Dendritic cell treated with granulocyte-macrophage colony-stimulating factor and Interleukin-4, amounts not matched to agents 40 ng/mL and 50 ng/mL, for 4 days (primary cell): ENCODE measurements at regions not wholly inside any gene's neighbourhood (a gene's known extent, or its start where the extent isn't known, plus 50 kb on each side); places are given as distances from the start of the nearest gene placed in this dataset.

Experiments used
- H3K27ac Mint-ChIP-seq: one replicate; pipeline ENCODE4 v1.8.0; 2022; ENCODE audit warnings: mild to moderate bottlenecking, mixed read lengths
- H3K27me3 Mint-ChIP-seq: one replicate; pipeline ENCODE4 v1.8.0; 2022; ENCODE audit warnings: mild to moderate bottlenecking, mixed read lengths
- H3K36me3 Mint-ChIP-seq: one replicate; pipeline ENCODE4 v1.8.0; 2022; ENCODE audit warnings: low read depth, mixed read lengths
- H3K4me1 Mint-ChIP-seq: one replicate; pipeline ENCODE4 v1.8.0; 2022; ENCODE audit warnings: low read depth, mixed read lengths
- H3K4me3 Mint-ChIP-seq: one replicate; pipeline ENCODE4 v1.8.0; 2022; ENCODE audit warnings: mild to moderate bottlenecking, moderate library complexity, mixed read lengths
- H3K9me3 Mint-ChIP-seq: one replicate; pipeline ENCODE4 v1.8.0; 2022; ENCODE audit warnings: mixed read lengths
- intact Hi-C: fragments of 100-400 bp; cut with micrococcal nuclease; formaldehyde crosslinking; loops from one replicate; pipeline ENCODE4 v1.15.0; 2022

- Mint-ChIP-seq H3K9me3 (no peaks in the 10 kb centered on the region), H3K27ac (no peak overlapping the region), H3K27me3 (peaks cover 2% of the 10 kb centered on the region), H3K4me1 (no peaks in the 10 kb centered on the region), H3K36me3 (no peaks in the 10 kb centered on the region), H3K4me3 (no peak overlapping the region)
- intact Hi-C loops: no loop called here
Observed at GRCh38 chr1:14476170-14476955, 122.1 kb upstream of the KAZN start.

DNA sequence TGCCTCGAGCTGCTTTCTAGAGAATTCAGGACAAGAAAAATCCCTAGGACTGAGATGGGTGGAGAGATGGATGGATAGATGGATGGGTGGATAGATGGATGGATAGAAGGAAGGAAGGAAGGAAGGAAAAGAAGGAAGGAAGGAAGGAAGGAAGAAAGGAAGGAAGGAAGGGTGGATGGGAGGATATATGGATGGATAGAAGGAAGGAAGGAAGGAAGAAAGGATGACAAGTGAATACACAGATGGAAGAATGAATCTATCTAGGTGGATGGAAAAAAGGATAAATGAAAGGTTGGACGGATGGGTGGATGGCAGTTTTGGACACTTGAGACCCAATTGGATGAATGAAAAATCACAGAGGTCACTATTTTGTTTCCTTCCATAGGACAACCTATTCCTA, 120.4 kb upstream of the KAZN start:
- H3K4me3 Mint-ChIP-seq: no peak overlapping the region
- no peaks in the 10 kb centered on the region for H3K9me3 Mint-ChIP-seq
- no peaks in the 10 kb centered on the region for H3K4me1 Mint-ChIP-seq
- intact Hi-C loops: no loop called here
- peaks cover 2% of the 10 kb centered on the region for H3K27me3 Mint-ChIP-seq
- H3K27ac Mint-ChIP-seq: no peak overlapping the region
- no peaks in the 10 kb centered on the region for H3K36me3 Mint-ChIP-seq

- Mint-ChIP-seq H3K4me1 (no peaks in the 10 kb centered on the region), H3K4me3 (no peak overlapping the region), H3K36me3 (no peaks in the 10 kb centered on the region), H3K9me3 (no peaks in the 10 kb centered on the region), H3K27me3 (no peaks in the 10 kb centered on the region), H3K27ac (no peak overlapping the region)
- intact Hi-C loops: no loop called here
Observed at GRCh38 chr1:14479865-14480264, 118.6 kb upstream of the KAZN start.

DNA sequence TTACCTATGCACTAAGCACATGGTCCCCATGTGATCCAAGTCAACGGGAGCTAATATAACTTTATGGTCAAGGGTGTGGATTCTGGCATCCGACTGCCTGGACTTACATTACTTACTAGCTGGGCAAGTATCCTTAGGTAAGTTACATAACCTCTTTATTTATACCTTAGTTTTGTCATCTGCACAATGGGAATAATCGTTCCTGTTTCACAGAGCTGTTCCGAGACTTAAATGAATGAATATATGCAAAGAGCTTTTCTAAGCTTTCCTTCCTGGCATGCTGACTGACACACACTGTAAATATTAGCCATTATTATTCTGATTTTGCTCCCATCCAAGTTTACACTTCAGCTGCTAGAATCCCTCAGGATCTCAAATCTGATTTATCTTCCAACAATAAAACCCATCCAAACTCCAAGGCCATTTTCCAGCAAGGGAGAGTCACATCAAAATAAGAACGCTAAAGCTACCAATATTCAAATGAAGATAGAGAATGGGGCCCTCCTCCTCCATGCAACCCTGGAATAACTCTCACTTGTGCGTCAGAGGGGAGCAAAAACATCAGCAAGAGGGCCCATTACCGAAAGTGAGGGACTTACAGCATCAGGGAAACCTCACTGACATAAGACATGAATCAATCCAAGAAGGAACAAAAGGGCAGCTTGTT, 115.6 kb upstream of the KAZN start:
- no peak overlapping the region for H3K4me3 Mint-ChIP-seq
- peaks cover 3% of the 10 kb centered on the region for H3K27me3 Mint-ChIP-seq
- H3K9me3 Mint-ChIP-seq: no peaks in the 10 kb centered on the region
- intact Hi-C loops: no loop called here
- H3K4me1 Mint-ChIP-seq: no peaks in the 10 kb centered on the region
- H3K36me3 Mint-ChIP-seq: no peaks in the 10 kb centered on the region
- H3K27ac Mint-ChIP-seq: no peak overlapping the region

DNA sequence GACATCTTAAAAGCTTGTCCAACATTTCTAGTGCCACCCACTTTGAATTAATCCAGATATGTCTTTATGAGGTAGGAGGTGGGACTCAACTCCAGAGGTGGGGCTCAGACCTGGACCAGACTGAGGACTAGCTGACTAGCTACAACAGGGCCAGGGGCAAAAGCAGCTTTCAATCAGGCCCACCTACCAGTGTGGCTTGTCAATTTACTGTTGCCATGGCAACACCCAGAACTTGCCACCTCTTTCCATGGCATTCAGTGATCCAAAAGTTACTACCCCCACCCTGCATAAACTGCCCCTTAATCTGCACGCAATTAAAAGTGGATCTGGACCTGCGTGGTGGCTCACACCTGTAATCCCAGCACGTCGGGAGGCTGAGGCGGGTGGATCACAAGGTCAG, 113.2 kb upstream of the KAZN start:
- H3K36me3 Mint-ChIP-seq: no peaks in the 10 kb centered on the region
- H3K4me3 Mint-ChIP-seq: no peak overlapping the region
- intact Hi-C loops: no loop called here
- H3K27me3 Mint-ChIP-seq: peaks cover 3% of the 10 kb centered on the region
- no peak overlapping the region for H3K27ac Mint-ChIP-seq
- H3K9me3 Mint-ChIP-seq: no peaks in the 10 kb centered on the region
- H3K4me1 Mint-ChIP-seq: no peaks in the 10 kb centered on the region

DNA sequence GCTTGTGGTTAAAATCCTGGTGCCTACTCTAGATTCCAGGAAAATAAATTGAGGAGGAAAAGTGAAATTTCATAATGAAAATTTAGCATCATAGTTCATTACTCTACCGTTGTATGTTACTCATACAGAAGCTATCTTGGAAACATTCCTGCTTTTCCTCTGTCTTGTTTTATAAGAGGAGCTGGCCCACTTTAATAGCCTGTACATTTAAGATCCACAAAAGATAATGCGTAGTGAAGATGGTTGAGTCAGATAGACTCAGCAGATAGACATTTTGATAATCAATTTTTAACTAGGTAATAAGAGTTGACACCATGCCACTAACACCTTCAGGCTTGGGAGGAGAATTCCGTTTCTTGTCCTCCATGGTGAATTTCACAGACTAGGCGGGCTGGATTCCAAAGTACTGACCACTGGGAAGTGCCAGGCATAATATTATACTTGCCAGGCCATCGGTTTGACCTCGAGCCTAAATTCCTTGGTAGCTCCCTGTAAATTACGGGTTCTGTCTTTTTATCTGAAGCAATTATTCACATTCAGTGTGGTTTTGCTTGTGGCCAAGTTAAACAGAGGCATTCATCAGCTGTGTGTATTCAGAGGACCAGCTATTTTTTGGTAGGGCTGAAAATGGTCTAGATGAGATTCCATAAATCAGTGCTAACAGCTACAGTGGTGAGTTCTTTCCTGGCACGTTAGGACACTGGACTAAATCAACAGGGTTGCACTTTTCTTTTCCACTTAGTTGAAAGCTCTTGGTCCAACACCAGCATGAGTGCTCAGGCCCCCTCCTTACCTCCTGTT, 111.9 kb upstream of the KAZN start:
- Mint-ChIP-seq H3K27me3 (peaks cover 3% of the 10 kb centered on the region), H3K4me3 (no peak overlapping the region), H3K36me3 (no peaks in the 10 kb centered on the region), H3K9me3 (no peaks in the 10 kb centered on the region), H3K4me1 (no peaks in the 10 kb centered on the region), H3K27ac (no peak overlapping the region)
- intact Hi-C loops: no loop called here

DNA sequence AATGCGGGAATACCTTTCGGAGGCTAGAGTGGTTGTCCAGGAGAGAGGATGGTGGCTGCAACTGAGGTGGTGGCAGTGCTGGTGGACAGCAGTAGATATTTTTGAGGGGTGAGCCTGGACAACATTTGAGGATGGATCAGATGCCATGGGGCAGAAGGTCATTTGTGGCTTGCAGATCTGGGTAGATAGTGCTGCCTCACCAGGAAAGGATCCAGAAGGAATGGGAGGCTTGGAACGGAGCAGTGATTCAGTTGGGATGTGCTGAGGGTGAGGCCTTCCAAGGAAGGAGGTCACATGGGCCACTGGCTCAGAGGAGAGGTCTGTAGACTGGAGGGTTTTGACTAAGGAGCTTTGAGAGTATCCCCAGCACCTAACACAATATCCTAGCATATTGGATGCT, 110.8 kb upstream of the KAZN start:
- no peak overlapping the region for H3K27ac Mint-ChIP-seq
- no peaks in the 10 kb centered on the region for H3K4me1 Mint-ChIP-seq
- H3K9me3 Mint-ChIP-seq: no peaks in the 10 kb centered on the region
- H3K36me3 Mint-ChIP-seq: no peaks in the 10 kb centered on the region
- intact Hi-C loops: no loop called here
- no peak overlapping the region for H3K4me3 Mint-ChIP-seq
- H3K27me3 Mint-ChIP-seq: peaks cover 3% of the 10 kb centered on the region

GRCh38 chr1:14494911-14495310, 103.6 kb upstream of the KAZN start:
- no peak overlapping the region for H3K27ac Mint-ChIP-seq
- H3K36me3 Mint-ChIP-seq: no peaks in the 10 kb centered on the region
- peaks cover 2% of the 10 kb centered on the region for H3K27me3 Mint-ChIP-seq
- intact Hi-C loops: no loop called here
- H3K9me3 Mint-ChIP-seq: no peaks in the 10 kb centered on the region
- H3K4me3 Mint-ChIP-seq: no peak overlapping the region
- H3K4me1 Mint-ChIP-seq: no peaks in the 10 kb centered on the region

DNA sequence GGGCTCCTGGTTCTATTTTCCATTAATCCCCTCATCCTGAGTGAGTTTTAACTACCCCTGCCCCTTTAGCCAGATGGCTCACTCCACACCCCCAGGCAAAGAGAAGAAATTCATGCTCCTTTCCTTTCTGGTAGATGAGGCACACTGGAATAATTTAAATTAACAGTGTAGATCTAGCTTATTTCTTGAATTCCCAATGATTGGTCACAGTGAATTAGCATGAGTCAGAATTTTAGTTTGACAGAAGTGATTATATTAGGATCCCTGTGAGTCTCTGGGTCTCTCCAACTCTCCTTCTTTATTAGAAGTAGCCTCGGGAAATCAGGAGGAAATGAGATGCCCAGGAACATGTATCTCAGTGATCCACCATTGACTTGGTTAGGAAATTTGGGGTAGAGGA, 103.1 kb upstream of the KAZN start:
- Mint-ChIP-seq H3K4me3 (no peak overlapping the region), H3K27ac (no peak overlapping the region)
- intact Hi-C loops: no loop called here

DNA sequence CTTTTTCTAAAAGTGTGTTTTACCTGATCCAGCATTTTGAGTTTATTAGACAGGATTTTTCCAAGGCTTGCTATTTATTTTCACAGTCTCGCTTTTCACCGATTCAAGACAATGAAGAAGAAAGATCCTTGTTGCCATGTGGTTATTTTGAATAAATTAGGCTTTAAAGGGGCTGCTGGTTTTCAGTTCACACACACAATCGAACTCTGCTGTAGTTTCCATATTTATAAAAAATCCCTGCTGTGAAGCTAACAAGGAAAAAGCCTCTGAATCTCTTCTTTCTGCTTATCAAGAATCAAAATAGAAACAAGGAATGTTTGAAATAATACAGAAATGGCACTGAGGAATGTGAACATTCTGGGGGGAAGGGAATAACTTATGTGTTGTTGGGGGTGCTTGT, 102.5 kb upstream of the KAZN start:
- Mint-ChIP-seq H3K36me3 (no peaks in the 10 kb centered on the region), H3K4me3 (no peak overlapping the region), H3K9me3 (no peaks in the 10 kb centered on the region), H3K27ac (no peak overlapping the region), H3K4me1 (no peaks in the 10 kb centered on the region), H3K27me3 (peaks cover 2% of the 10 kb centered on the region)
- intact Hi-C loops: no loop called here

More for the DNA sequence above, 103.1 kb upstream of the KAZN start:
- Mint-ChIP-seq H3K4me1 (no peaks in the 10 kb centered on the region), H3K27me3 (peaks cover 2% of the 10 kb centered on the region), H3K36me3 (no peaks in the 10 kb centered on the region), H3K9me3 (no peaks in the 10 kb centered on the region)

GRCh38 chr1:14498839-14499238, 99.6 kb upstream of the KAZN start:
- Mint-ChIP-seq H3K4me1 (no peaks in the 10 kb centered on the region), H3K27ac (no peak overlapping the region), H3K9me3 (no peaks in the 10 kb centered on the region), H3K4me3 (no peak overlapping the region), H3K36me3 (no peaks in the 10 kb centered on the region), H3K27me3 (peaks cover 1% of the 10 kb centered on the region)
- intact Hi-C loops: no loop called here

DNA sequence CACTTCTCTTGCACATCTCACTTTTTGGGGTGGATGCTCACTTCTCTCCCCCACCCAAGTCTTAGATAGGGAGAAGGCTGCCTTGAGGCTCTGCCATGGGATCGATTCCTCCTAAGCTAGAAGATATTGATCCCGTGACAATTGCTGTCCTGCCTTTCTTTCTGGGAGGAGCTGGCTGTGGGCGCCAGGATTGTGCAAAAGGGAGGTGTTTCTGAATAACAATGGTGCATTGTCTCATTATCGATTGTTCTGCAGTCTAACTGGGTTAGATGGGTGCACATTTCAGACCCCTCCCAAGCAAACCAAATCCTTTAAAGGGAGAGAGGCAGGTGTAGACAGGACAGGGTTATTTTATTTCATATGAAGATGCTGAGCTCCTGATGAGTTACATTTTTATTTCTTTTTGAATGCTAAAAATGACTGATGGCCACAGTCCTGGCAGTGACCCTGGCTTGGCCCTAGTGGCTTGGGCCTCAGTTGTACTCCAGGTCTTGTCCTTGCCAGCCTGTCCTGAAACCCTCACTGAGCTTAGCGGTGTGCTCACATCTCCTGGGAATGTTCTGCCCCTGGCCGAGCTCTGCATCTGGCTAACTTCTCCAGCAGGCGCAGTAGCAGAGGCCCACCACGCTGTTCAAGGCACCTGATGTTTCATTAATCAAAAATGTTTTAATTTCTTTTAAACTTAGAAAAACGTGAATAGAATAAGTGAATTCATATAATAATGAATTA, 99.0 kb upstream of the KAZN start:
- intact Hi-C loops: no loop called here
- H3K9me3 Mint-ChIP-seq: no peaks in the 10 kb centered on the region
- no peak overlapping the region for H3K27ac Mint-ChIP-seq
- no peaks in the 10 kb centered on the region for H3K4me1 Mint-ChIP-seq
- no peaks in the 10 kb centered on the region for H3K27me3 Mint-ChIP-seq
- no peak overlapping the region for H3K4me3 Mint-ChIP-seq
- H3K36me3 Mint-ChIP-seq: no peaks in the 10 kb centered on the region

DNA sequence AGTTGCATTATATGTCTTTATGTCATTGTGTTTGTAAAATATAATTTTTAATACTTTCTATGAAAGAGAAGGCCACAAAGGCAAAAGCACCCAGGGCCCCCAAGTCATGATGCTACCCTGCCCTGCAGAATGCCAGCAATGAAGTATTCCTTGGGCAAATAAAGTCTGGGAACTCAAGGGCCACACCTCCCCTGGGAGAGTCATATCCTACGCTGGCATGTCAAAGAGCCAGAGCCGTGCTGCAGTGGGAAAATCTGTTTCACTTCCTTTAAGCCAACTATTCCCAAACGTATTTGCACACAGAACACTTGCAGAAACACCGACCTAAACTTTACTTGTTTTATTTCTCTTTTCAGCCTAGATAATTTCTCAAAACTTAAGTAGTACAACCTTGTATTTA, 98.4 kb upstream of the KAZN start:
- H3K4me1 Mint-ChIP-seq: no peaks in the 10 kb centered on the region
- H3K27me3 Mint-ChIP-seq: no peaks in the 10 kb centered on the region
- H3K9me3 Mint-ChIP-seq: no peaks in the 10 kb centered on the region
- H3K4me3 Mint-ChIP-seq: no peak overlapping the region
- intact Hi-C loops: no loop called here
- H3K36me3 Mint-ChIP-seq: no peaks in the 10 kb centered on the region
- no peak overlapping the region for H3K27ac Mint-ChIP-seq

DNA sequence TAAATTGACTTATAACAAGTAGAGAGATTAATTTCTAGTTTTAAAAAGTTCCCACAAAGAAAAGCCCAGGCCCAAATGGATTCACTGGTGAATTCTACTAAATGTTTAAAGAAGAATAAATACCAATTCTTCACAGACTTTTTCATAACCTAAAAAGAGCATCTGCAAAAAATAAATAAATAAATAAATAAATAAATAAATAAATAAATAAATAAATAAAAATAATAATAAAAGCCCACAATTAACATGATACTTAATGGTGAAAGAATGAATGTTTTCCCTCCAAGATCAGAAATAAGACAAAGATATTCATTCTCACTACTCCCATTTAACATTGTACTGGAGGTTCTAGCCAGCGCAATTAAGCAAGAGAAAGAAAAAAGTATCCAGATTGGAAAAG, 97.6 kb upstream of the KAZN start:
- Mint-ChIP-seq H3K36me3 (no peaks in the 10 kb centered on the region), H3K9me3 (no peaks in the 10 kb centered on the region), H3K4me3 (no peak overlapping the region), H3K27me3 (peaks cover 4% of the 10 kb centered on the region), H3K4me1 (no peaks in the 10 kb centered on the region), H3K27ac (no peak overlapping the region)
- intact Hi-C loops: no loop called here
